Calu3 (cell line): ENCODE measurements at regions not wholly inside any gene's neighbourhood (a gene's known extent, or its start where the extent isn't known, plus 50 kb on each side); places are given as distances from the start of the nearest gene placed in this dataset.

Experiments
- BruUV-seq: library from RNA; stranded (reverse); fragments of 400-500 nt; replicated peaks from 2 replicates; lab custom pipeline; 2021; lab: Mats Ljungman, UMichigan
- CTCF ChIA-PET: fragments of 300-600 bp; sonication (Branson Sonifier 250); formaldehyde crosslinking; loops from one replicate; lab custom pipeline; 2022; ENCODE audit warnings: antibody characterized with exemption; lab: Charles Lee
- DNase-seq: peaks from one replicate; pipeline ENCODE4 v3.0.0; 2022
- H3K27ac Mint-ChIP-seq: one replicate; pipeline ENCODE4 v1.8.0; 2022; ENCODE audit warnings: mixed read lengths; ENCODE audit not compliant: unreplicated experiment
- H3K27me3 Mint-ChIP-seq: one replicate; pipeline ENCODE4 v1.8.0; 2022; ENCODE audit warnings: mixed read lengths; ENCODE audit not compliant: unreplicated experiment
- H3K36me3 Mint-ChIP-seq: one replicate; pipeline ENCODE4 v1.8.0; 2022; ENCODE audit warnings: mild to moderate bottlenecking, moderate library complexity, mixed read lengths; ENCODE audit not compliant: insufficient read depth, unreplicated experiment
- H3K4me1 Mint-ChIP-seq: one replicate; pipeline ENCODE4 v1.8.0; 2022; ENCODE audit warnings: mild to moderate bottlenecking, low read depth, mixed read lengths; ENCODE audit not compliant: unreplicated experiment
- H3K4me3 Mint-ChIP-seq: one replicate; pipeline ENCODE4 v1.8.0; 2022; ENCODE audit warnings: mild to moderate bottlenecking, low read depth, moderate library complexity, mixed read lengths; ENCODE audit not compliant: unreplicated experiment
- H3K9me3 Mint-ChIP-seq: one replicate; pipeline ENCODE4 v1.8.0; 2022; ENCODE audit warnings: low read depth, mixed read lengths; ENCODE audit not compliant: unreplicated experiment
- CTCF ChIP-seq: fragments of 200-600 bp; IDR thresholded peaks from one replicate; pipeline ENCODE4 v1.8.0; 2022; ENCODE audit warnings: antibody characterized with exemption; ENCODE audit not compliant: unreplicated experiment
- intact Hi-C: fragments of 100-400 bp; cut with micrococcal nuclease; formaldehyde crosslinking; loops from one replicate; pipeline ENCODE4 v1.10.0; 2022; ENCODE audit not compliant: unreplicated experiment

GRCh38 chr13:62687732-62688131, 1272.1 kb upstream of the PCDH20 start:
- intact Hi-C loops: no loop called here
- Mint-ChIP-seq H3K4me3 (no peak overlapping the region), H3K36me3 (no peaks in the 10 kb centered on the region), H3K9me3 (no peaks in the 10 kb centered on the region), H3K4me1 (no peaks in the 10 kb centered on the region), H3K27me3 (no peaks in the 10 kb centered on the region), H3K27ac (no peak overlapping the region)
- no peak for DNase-seq
- no TSS peak for BruUV-seq
- CTCF ChIA-PET: no interaction called here
- TF ChIP-seq CTCF: no peak

- H3K27me3 Mint-ChIP-seq: no peaks in the 10 kb centered on the region
- BruUV-seq: no TSS peak
- intact Hi-C loops: no loop called here
- H3K4me1 Mint-ChIP-seq: no peaks in the 10 kb centered on the region
- no peaks in the 10 kb centered on the region for H3K36me3 Mint-ChIP-seq
- DNase-seq: no peak
- H3K4me3 Mint-ChIP-seq: no peak overlapping the region
- TF ChIP-seq CTCF: no peak
- CTCF ChIA-PET: no interaction called here
- no peaks in the 10 kb centered on the region for H3K9me3 Mint-ChIP-seq
- H3K27ac Mint-ChIP-seq: no peak overlapping the region
Observed at GRCh38 chr13:62684359-62684758, 1268.7 kb upstream of the PCDH20 start.

- no TSS peak for BruUV-seq
Observed at GRCh38 chr13:62682788-62683187, 1267.1 kb upstream of the PCDH20 start.

GRCh38 chr13:62678039-62678438, 1262.4 kb upstream of the PCDH20 start:
- DNase-seq: no peak
- intact Hi-C loops: no loop called here
- Mint-ChIP-seq H3K27ac (no peak overlapping the region), H3K36me3 (no peaks in the 10 kb centered on the region), H3K4me1 (no peaks in the 10 kb centered on the region), H3K9me3 (no peaks in the 10 kb centered on the region), H3K4me3 (no peak overlapping the region), H3K27me3 (no peaks in the 10 kb centered on the region)
- no peak for TF ChIP-seq CTCF
- CTCF ChIA-PET: no interaction called here
- no TSS peak for BruUV-seq

More at GRCh38 chr13:62682788-62683187, 1267.1 kb upstream of the PCDH20 start:
- H3K4me1 Mint-ChIP-seq: no peaks in the 10 kb centered on the region
- no peaks in the 10 kb centered on the region for H3K36me3 Mint-ChIP-seq
- H3K27ac Mint-ChIP-seq: no peak overlapping the region
- no peak overlapping the region for H3K4me3 Mint-ChIP-seq
- TF ChIP-seq CTCF: no peak
- no peaks in the 10 kb centered on the region for H3K9me3 Mint-ChIP-seq
- H3K27me3 Mint-ChIP-seq: no peaks in the 10 kb centered on the region
- CTCF ChIA-PET: no interaction called here
- DNase-seq: no peak
- intact Hi-C loops: no loop called here
